WTC11 (cell line): ENCODE measurements at regions not wholly inside any gene's neighbourhood (a gene's known extent, or its start where the extent isn't known, plus 50 kb on each side); places are given as distances from the start of the nearest gene placed in this dataset.

Experiments used
- ATAC-seq: fragments of 200-7000 bp; cut with Tn5 transposase; 2 replicates; pipeline ENCODE4 v1.10.0; 2021; ENCODE audit warnings: mild to moderate bottlenecking, moderate library complexity
- CTCF ChIA-PET: fragments of 300-600 bp; sonication (Branson Sonifier 250); formaldehyde crosslinking; loops from one replicate; lab custom pipeline; 2021; ENCODE audit warnings: antibody characterized with exemption; lab: Charles Lee
- POLR2A ChIA-PET: fragments of 350-600 bp; sonication (Branson Sonifier 250); formaldehyde crosslinking; loops from one replicate; lab custom pipeline; 2021; ENCODE audit warnings: antibody characterized with exemption; lab: Charles Lee
- DNase-seq: peaks from one replicate; pipeline ENCODE4 v3.0.0; 2021; ENCODE audit warnings: low spot score
- H3K27ac Mint-ChIP-seq: 2 replicates; pipeline ENCODE4 v1.8.0; 2021; ENCODE audit warnings: mixed read lengths
- H3K27me3 Mint-ChIP-seq: 2 replicates; pipeline ENCODE4 v1.8.0; 2021; ENCODE audit warnings: low read depth, mild to moderate bottlenecking, moderate library complexity, mixed read lengths
- H3K36me3 Mint-ChIP-seq: 2 replicates; pipeline ENCODE4 v1.8.0; 2021; ENCODE audit warnings: mixed read lengths
- H3K4me1 Mint-ChIP-seq: 2 replicates; pipeline ENCODE4 v1.8.0; 2022; ENCODE audit warnings: mixed read lengths
- H3K4me3 Mint-ChIP-seq: 2 replicates; pipeline ENCODE4 v1.8.0; 2021; ENCODE audit warnings: mild to moderate bottlenecking, moderate library complexity, mixed read lengths
- H3K9me3 Mint-ChIP-seq: 2 replicates; pipeline ENCODE4 v1.8.0; 2021; ENCODE audit warnings: mixed read lengths
- AR ChIP-seq: fragments of 250-450 bp; sonication (Bioruptor Pico); IDR thresholded peaks from 2 replicates; pipeline ENCODE4 v1.9.0; 2021; ENCODE audit warnings: mild to moderate bottlenecking
- ATF1 ChIP-seq: sonication (generic); formaldehyde crosslinking; IDR thresholded peaks from 2 replicates; pipeline ENCODE4 v1.8.1; 2023; ENCODE audit warnings: mild to moderate bottlenecking, moderate library complexity, missing genetic modification reagents
- ATF2 ChIP-seq: sonication (generic); formaldehyde crosslinking; IDR thresholded peaks from 2 replicates; pipeline ENCODE4 v1.8.1; 2022; ENCODE audit warnings: low read depth, missing genetic modification reagents, borderline replicate concordance
- ESRRA ChIP-seq: sonication (generic); formaldehyde crosslinking; IDR thresholded peaks from 2 replicates; pipeline ENCODE4 v1.8.1; 2022; ENCODE audit warnings: mild to moderate bottlenecking, missing genetic modification reagents, borderline replicate concordance
- FOXK1 ChIP-seq: sonication (generic); formaldehyde crosslinking; IDR thresholded peaks from 2 replicates; pipeline ENCODE4 v1.8.0; 2022; ENCODE audit warnings: mild to moderate bottlenecking, moderate library complexity, missing genetic modification reagents
- HMGA2 ChIP-seq: fragments of 250-450 bp; sonication (Bioruptor Pico); IDR thresholded peaks from 2 replicates; pipeline ENCODE4 v1.4.0; 2021; ENCODE audit warnings: mild to moderate bottlenecking, moderate library complexity
- JAZF1 ChIP-seq: fragments of 250-450 bp; sonication (Bioruptor Pico); IDR thresholded peaks from 2 replicates; pipeline ENCODE4 v1.9.0; 2021; ENCODE audit warnings: moderate library complexity, mild to moderate bottlenecking, inconsistent platforms
- NFE2L1 ChIP-seq: sonication (generic); formaldehyde crosslinking; IDR thresholded peaks from 2 replicates; pipeline ENCODE4 v1.8.1; 2023; ENCODE audit warnings: missing genetic modification reagents
- NR1H2 ChIP-seq: sonication (generic); formaldehyde crosslinking; IDR thresholded peaks from 2 replicates; pipeline ENCODE4 v1.9.0; 2021; ENCODE audit warnings: mild to moderate bottlenecking, moderate library complexity, missing genetic modification reagents
- OVOL2 ChIP-seq: fragments of 250-450 bp; sonication (Bioruptor Pico); IDR thresholded peaks from 2 replicates; pipeline ENCODE4 v1.9.0; 2021; ENCODE audit warnings: mild to moderate bottlenecking, borderline replicate concordance
- PRDM15 ChIP-seq: sonication (generic); formaldehyde crosslinking; IDR thresholded peaks from 2 replicates; pipeline ENCODE4 v1.8.0; 2022; ENCODE audit warnings: missing genetic modification reagents
- RORB ChIP-seq: fragments of 250-450 bp; sonication (Bioruptor Pico); IDR thresholded peaks from 2 replicates; pipeline ENCODE4 v1.9.0; 2021; ENCODE audit warnings: mild to moderate bottlenecking
- TCF7 ChIP-seq: sonication (generic); formaldehyde crosslinking; IDR thresholded peaks from 2 replicates; pipeline ENCODE4 v1.8.0; 2022; ENCODE audit warnings: mild to moderate bottlenecking, low read depth, missing genetic modification reagents, moderate library complexity
- ZNF423 ChIP-seq: fragments of 250-450 bp; sonication (Bioruptor Pico); IDR thresholded peaks from 2 replicates; pipeline ENCODE4 v2.1.2; 2022; ENCODE audit warnings: mild to moderate bottlenecking, moderate library complexity
- ZNF425 ChIP-seq: fragments of 250-450 bp; sonication (Bioruptor Pico); conservative IDR thresholded peaks from 2 replicates; pipeline ENCODE4 v1.9.0; 2021; ENCODE audit warnings: mild to moderate bottlenecking
- TF ChIP-seq, protein P1 (sequence below): sonication (generic); formaldehyde crosslinking; IDR thresholded peaks from 2 replicates; pipeline ENCODE4 v1.8.1; 2022; ENCODE audit warnings: missing genetic modification reagents, borderline replicate concordance
- TF ChIP-seq, protein P2 (sequence below): sonication (generic); formaldehyde crosslinking; IDR thresholded peaks from 2 replicates; pipeline ENCODE4 v1.8.0; 2022; ENCODE audit warnings: mild to moderate bottlenecking, missing genetic modification reagents
- TF ChIP-seq, protein P3 (sequence below): sonication (generic); formaldehyde crosslinking; IDR thresholded peaks from 2 replicates; pipeline ENCODE4 v1.8.1; 2023; ENCODE audit warnings: mild to moderate bottlenecking, missing genetic modification reagents
- TF ChIP-seq, protein P4 (sequence below): sonication (generic); formaldehyde crosslinking; IDR thresholded peaks from 2 replicates; pipeline ENCODE4 v1.8.1; 2023; ENCODE audit warnings: mild to moderate bottlenecking, moderate library complexity, missing genetic modification reagents

- TF ChIP-seq ZNF425 (CRISPR knock-in tag) (no peak), NFE2L1 (CRISPR knock-in tag) (no peak), AR (CRISPR knock-in tag) (no peak), ATF1 (CRISPR knock-in tag) (no peak), JAZF1 (CRISPR knock-in tag) (no peak), HMGA2 (CRISPR knock-in tag) (no peak), FOXK1 (no peak)
- TF ChIP-seq, all 79 proteins: peak for 0
Measured at GRCh38 chr4:67048530-67048929, 496.8 kb downstream of the CENPC start (continued).

GRCh38 chr4:67040315-67040714 lies 505.0 kb downstream of the CENPC start:
- DNase-seq, result no peak
- TF ChIP-seq, protein P1, sequence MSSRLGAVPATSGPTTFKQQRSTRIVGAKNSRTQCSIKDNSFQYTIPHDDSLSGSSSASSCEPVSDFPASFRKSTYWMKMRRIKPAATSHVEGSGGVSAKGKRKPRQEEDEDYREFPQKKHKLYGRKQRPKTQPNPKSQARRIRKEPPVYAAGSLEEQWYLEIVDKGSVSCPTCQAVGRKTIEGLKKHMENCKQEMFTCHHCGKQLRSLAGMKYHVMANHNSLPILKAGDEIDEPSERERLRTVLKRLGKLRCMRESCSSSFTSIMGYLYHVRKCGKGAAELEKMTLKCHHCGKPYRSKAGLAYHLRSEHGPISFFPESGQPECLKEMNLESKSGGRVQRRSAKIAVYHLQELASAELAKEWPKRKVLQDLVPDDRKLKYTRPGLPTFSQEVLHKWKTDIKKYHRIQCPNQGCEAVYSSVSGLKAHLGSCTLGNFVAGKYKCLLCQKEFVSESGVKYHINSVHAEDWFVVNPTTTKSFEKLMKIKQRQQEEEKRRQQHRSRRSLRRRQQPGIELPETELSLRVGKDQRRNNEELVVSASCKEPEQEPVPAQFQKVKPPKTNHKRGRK, result no peak
- TF ChIP-seq, protein P2, sequence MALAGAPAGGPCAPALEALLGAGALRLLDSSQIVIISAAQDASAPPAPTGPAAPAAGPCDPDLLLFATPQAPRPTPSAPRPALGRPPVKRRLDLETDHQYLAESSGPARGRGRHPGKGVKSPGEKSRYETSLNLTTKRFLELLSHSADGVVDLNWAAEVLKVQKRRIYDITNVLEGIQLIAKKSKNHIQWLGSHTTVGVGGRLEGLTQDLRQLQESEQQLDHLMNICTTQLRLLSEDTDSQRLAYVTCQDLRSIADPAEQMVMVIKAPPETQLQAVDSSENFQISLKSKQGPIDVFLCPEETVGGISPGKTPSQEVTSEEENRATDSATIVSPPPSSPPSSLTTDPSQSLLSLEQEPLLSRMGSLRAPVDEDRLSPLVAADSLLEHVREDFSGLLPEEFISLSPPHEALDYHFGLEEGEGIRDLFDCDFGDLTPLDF (CRISPR knock-in tag), result no peak
- TF ChIP-seq ESRRA (no peak), PRDM15 (CRISPR knock-in tag) (no peak), RORB (no peak)
- TF ChIP-seq, all 79 proteins: peak for 0
- peaks cover 9% of the 10 kb centered on the region for H3K9me3 Mint-ChIP-seq
- no peaks in the 10 kb centered on the region for H3K36me3 Mint-ChIP-seq
- no peak for ATAC-seq
- H3K27me3 Mint-ChIP-seq, result no peaks in the 10 kb centered on the region
- POLR2A ChIA-PET, result no interaction called here
- no peak overlapping the region for H3K4me3 Mint-ChIP-seq
- H3K27ac Mint-ChIP-seq, result no peak overlapping the region
- H3K4me1 Mint-ChIP-seq, result no peaks in the 10 kb centered on the region
- CTCF ChIA-PET, result no interaction called here

- ChIA-PET POLR2A (no interaction called here), CTCF (no interaction called here)
- no peaks in the 10 kb centered on the region for H3K4me1 Mint-ChIP-seq
- ATAC-seq (no peak), DNase-seq (no peak)
- H3K36me3 Mint-ChIP-seq, result no peaks in the 10 kb centered on the region
- peaks cover 9% of the 10 kb centered on the region for H3K9me3 Mint-ChIP-seq
- H3K27ac Mint-ChIP-seq, result no peak overlapping the region
- H3K4me3 Mint-ChIP-seq, result no peak overlapping the region
- H3K27me3 Mint-ChIP-seq, result no peaks in the 10 kb centered on the region
- TF ChIP-seq OVOL2 (CRISPR knock-in tag) (no peak), ZNF423 (CRISPR knock-in tag) (no peak), TCF7 (CRISPR knock-in tag) (no peak), JAZF1 (CRISPR knock-in tag) (no peak), ATF2 (CRISPR knock-in tag) (no peak), NR1H2 (CRISPR knock-in tag) (no peak)
- TF ChIP-seq, protein P3, sequence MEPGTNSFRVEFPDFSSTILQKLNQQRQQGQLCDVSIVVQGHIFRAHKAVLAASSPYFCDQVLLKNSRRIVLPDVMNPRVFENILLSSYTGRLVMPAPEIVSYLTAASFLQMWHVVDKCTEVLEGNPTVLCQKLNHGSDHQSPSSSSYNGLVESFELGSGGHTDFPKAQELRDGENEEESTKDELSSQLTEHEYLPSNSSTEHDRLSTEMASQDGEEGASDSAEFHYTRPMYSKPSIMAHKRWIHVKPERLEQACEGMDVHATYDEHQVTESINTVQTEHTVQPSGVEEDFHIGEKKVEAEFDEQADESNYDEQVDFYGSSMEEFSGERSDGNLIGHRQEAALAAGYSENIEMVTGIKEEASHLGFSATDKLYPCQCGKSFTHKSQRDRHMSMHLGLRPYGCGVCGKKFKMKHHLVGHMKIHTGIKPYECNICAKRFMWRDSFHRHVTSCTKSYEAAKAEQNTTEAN (CRISPR knock-in tag), result no peak
- TF ChIP-seq, protein P4, sequence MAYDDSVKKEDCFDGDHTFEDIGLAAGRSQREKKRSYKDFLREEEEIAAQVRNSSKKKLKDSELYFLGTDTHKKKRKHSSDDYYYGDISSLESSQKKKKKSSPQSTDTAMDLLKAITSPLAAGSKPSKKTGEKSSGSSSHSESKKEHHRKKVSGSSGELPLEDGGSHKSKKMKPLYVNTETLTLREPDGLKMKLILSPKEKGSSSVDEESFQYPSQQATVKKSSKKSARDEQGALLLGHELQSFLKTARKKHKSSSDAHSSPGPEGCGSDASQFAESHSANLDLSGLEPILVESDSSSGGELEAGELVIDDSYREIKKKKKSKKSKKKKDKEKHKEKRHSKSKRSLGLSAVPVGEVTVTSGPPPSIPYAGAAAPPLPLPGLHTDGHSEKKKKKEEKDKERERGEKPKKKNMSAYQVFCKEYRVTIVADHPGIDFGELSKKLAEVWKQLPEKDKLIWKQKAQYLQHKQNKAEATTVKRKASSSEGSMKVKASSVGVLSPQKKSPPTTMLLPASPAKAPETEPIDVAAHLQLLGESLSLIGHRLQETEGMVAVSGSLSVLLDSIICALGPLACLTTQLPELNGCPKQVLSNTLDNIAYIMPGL (CRISPR knock-in tag), result no peak
Measured at GRCh38 chr4:67038228-67038566, 507.1 kb downstream of the CENPC start.
